Natural killer cell (primary cell): ENCODE measurements at regions not wholly inside any gene's neighbourhood (a gene's known extent, or its start where the extent isn't known, plus 50 kb on each side); places are given as distances from the start of the nearest gene placed in this dataset.

Source experiments
- ATAC-seq, 3 donors: fragments of 150-1000 bp in 2 of 3; fragments of 200-7000 bp in 1 of 3; cut with Tn5 transposase; 1 replicate in 1 of 3; 2 replicates in 2 of 3; pipeline ENCODE4 v1.10.0; 2021; ENCODE audit warnings: mild to moderate bottlenecking in 2 of 3, moderate library complexity in 2 of 3
- DNase-seq, 2 donors: peaks; one replicate each; pipeline versions ENCODE4 v3.0.0 to v3.0.0-alpha.2; 2013 to 2021; ENCODE audit warnings: mixed read lengths in 1 of 2
- H3K27ac ChIP-seq: one replicate; pipeline ENCODE4 v1.5.1; 2013; ENCODE audit warnings: mild to moderate bottlenecking, low read length
- H3K27me3 ChIP-seq: one replicate; pipeline ENCODE4 v1.6.1; 2013; ENCODE audit warnings: low read length; ENCODE audit not compliant: control insufficient read depth, insufficient read depth
- H3K36me3 ChIP-seq: one replicate; pipeline ENCODE4 v1.6.1; 2013; ENCODE audit warnings: low read length; ENCODE audit not compliant: control insufficient read depth, insufficient read depth
- H3K4me1 ChIP-seq: one replicate; pipeline ENCODE4 v1.6.1; 2013; ENCODE audit warnings: low read length; ENCODE audit not compliant: control insufficient read depth, insufficient read depth
- H3K4me3 ChIP-seq: one replicate; pipeline ENCODE4 v1.5.1; 2013; ENCODE audit warnings: low read length
- H3K9me3 ChIP-seq: one replicate; pipeline ENCODE4 v1.6.1; 2013; ENCODE audit warnings: low read length; ENCODE audit not compliant: control insufficient read depth, insufficient read depth
- H3K27ac Mint-ChIP-seq, 2 donors: one replicate each; pipeline ENCODE4 v1.8.0; 2022; ENCODE audit warnings: mild to moderate bottlenecking in 2 of 2, mixed read lengths in 2 of 2, moderate library complexity in 1 of 2
- H3K27me3 Mint-ChIP-seq, 2 donors: one replicate each; pipeline ENCODE4 v1.8.0; 2022; ENCODE audit warnings: low read depth in 2 of 2, mixed read lengths in 2 of 2
- H3K36me3 Mint-ChIP-seq: one replicate; pipeline ENCODE4 v1.8.0; 2022; ENCODE audit warnings: mixed read lengths
- H3K4me1 Mint-ChIP-seq, 2 donors: one replicate each; pipeline ENCODE4 v1.8.0; 2022; ENCODE audit warnings: mixed read lengths in 2 of 2
- H3K4me3 Mint-ChIP-seq: one replicate; pipeline ENCODE4 v1.8.0; 2022; ENCODE audit warnings: mild to moderate bottlenecking, moderate library complexity, mixed read lengths
- H3K9me3 Mint-ChIP-seq, 2 donors: one replicate each; pipeline ENCODE4 v1.8.0; 2022; ENCODE audit warnings: mixed read lengths in 2 of 2
- CTCF ChIP-seq: fragments of 200-600 bp; IDR thresholded peaks from one replicate; pipeline ENCODE4 v1.8.0; 2022; ENCODE audit warnings: antibody characterized with exemption
- WGBS: methylation state at CpG from one replicate; pipeline ENCODE4 v1.1.7; 2013; ENCODE audit warnings: missing lambda C conversion rate; ENCODE audit not compliant: insufficient coverage; 5-methylcytosine and 5-hydroxymethylcytosine counted together
- intact Hi-C: fragments of 100-400 bp; cut with micrococcal nuclease; formaldehyde crosslinking; loops from one replicate; pipeline ENCODE4 v1.14.2; 2022

- H3K9me3 Mint-ChIP-seq, result peaks cover 0 to under 1% of the 10 kb centered on the region in 2 donors
- no peaks in the 10 kb centered on the region for H3K36me3 Mint-ChIP-seq
- ATAC-seq, result no peak
- H3K4me3 ChIP-seq, result no peak overlapping the region
- H3K36me3 ChIP-seq, result no peaks in the 10 kb centered on the region
- no peaks in the 10 kb centered on the region for H3K4me1 ChIP-seq
- no peaks in the 10 kb centered on the region for H3K27me3 Mint-ChIP-seq
- no peak overlapping the region for H3K27ac ChIP-seq
- H3K4me3 Mint-ChIP-seq, result no peak overlapping the region
- TF ChIP-seq CTCF, result no peak
- no peaks in the 10 kb centered on the region for H3K27me3 ChIP-seq
- H3K27ac Mint-ChIP-seq, result no peak overlapping the region
- DNase-seq, result no peak
- H3K4me1 Mint-ChIP-seq, result peaks cover 0 to 2% of the 10 kb centered on the region in 2 donors
- no peaks in the 10 kb centered on the region for H3K9me3 ChIP-seq
- WGBS, result 88% methylated on average over 2 of the region's 2 CpGs
- intact Hi-C loops, result no loop called here
These were observed 230.6 kb upstream of the CD180 start for GRCh38 chr5:67426961-67427849.

DNA sequence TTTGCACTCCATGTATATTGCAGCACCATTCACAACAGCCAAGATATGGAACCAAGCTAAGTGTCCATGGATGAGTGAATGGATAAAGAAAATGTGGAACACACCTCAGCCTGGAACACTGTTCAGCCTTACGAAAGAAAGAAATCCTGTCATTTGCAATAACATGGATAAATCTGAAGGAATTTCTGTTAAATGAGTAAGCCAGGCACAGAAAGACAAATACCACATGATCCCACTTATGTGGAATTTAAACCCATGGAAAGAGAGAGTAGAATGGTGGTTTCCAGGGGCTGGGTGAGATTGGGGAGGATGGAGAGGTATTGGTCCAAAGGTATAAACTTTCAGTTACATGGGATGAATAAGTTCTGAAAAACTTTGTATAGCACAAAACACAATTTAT, 228.9 kb upstream of the CD180 start:
- no peaks in the 10 kb centered on the region for H3K9me3 ChIP-seq
- no peak for DNase-seq
- no peaks in the 10 kb centered on the region for H3K36me3 ChIP-seq
- Mint-ChIP-seq H3K4me3 (no peak overlapping the region), H3K27me3 (no peaks in the 10 kb centered on the region), H3K9me3 (peaks cover 2% of the 10 kb centered on the region in 2 donors), H3K36me3 (peaks cover 7% of the 10 kb centered on the region), H3K4me1 (peaks cover 0 to 5% of the 10 kb centered on the region in 2 donors), H3K27ac (no peak overlapping the region)
- no peak overlapping the region for H3K4me3 ChIP-seq
- intact Hi-C loops, result no loop called here
- no peak overlapping the region for H3K27ac ChIP-seq
- 100% methylated on average over 1 of the region's 1 CpG for WGBS
- no peaks in the 10 kb centered on the region for H3K4me1 ChIP-seq
- TF ChIP-seq CTCF, result no peak
- no peaks in the 10 kb centered on the region for H3K27me3 ChIP-seq
- no peak for ATAC-seq

GRCh38 chr5:67417839-67418238, 221.2 kb upstream of the CD180 start:
- Histone ChIP-seq H3K27me3 (no peaks in the 10 kb centered on the region), H3K9me3 (no peaks in the 10 kb centered on the region), H3K36me3 (no peaks in the 10 kb centered on the region), H3K27ac (no peak overlapping the region), H3K4me3 (no peak overlapping the region), H3K4me1 (no peaks in the 10 kb centered on the region)
- 66% methylated on average over 2 of the region's 2 CpGs for WGBS
- no peak for TF ChIP-seq CTCF
- Mint-ChIP-seq H3K4me1 (peaks cover 0 to 5% of the 10 kb centered on the region in 2 donors), H3K27me3 (no peaks in the 10 kb centered on the region), H3K36me3 (peaks cover 7% of the 10 kb centered on the region), H3K4me3 (no peak overlapping the region), H3K9me3 (peaks cover 2% of the 10 kb centered on the region in 2 donors), H3K27ac (no peak overlapping the region)
- DNase-seq, result no peak
- intact Hi-C loops, result no loop called here
- no peak for ATAC-seq

DNA sequence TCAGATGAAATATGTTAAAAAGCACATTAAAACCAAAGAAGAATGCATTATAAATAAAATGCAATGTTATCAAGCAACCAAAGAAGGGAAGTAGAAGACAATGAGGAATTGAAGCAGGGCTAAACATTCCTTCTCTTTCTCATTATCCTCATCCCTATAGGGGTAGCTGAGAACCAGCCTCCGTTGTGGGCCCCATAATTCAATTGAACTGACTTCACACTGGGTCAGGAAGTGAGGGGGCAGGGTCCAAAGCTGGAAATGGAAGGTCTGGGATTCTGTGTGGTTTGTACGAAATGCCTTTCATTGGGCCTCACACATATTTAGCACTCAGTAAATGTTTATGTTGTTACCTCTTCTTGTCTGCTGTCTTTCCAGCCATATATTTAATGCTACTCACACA, 220.4 kb upstream of the CD180 start:
- Mint-ChIP-seq H3K27me3 (no peaks in the 10 kb centered on the region), H3K4me3 (no peak overlapping the region), H3K9me3 (peaks cover under 1 to 2% of the 10 kb centered on the region in 2 donors), H3K4me1 (peaks cover 0 to under 1% of the 10 kb centered on the region in 2 donors), H3K27ac (no peak overlapping the region), H3K36me3 (peaks cover 7% of the 10 kb centered on the region)
- ATAC-seq, result no peak
- Histone ChIP-seq H3K27me3 (no peaks in the 10 kb centered on the region), H3K36me3 (no peaks in the 10 kb centered on the region), H3K4me1 (no peaks in the 10 kb centered on the region), H3K27ac (no peak overlapping the region), H3K4me3 (no peak overlapping the region), H3K9me3 (no peaks in the 10 kb centered on the region)
- no peak for TF ChIP-seq CTCF
- intact Hi-C loops, result no loop called here
- DNase-seq, result no peak
- 100% methylated on average over 1 of the region's 2 CpGs for WGBS
